ENCODE measurements at regions not wholly inside any gene's neighbourhood (a gene's known extent, or its start where the extent isn't known, plus 50 kb on each side); places are given as distances from the start of the nearest gene placed in this dataset.

GRCh38 chr4:188691811-188692210 is 552.6 kb downstream of the TRIML1 start:
- TF ChIP-seq, protein P1, sequence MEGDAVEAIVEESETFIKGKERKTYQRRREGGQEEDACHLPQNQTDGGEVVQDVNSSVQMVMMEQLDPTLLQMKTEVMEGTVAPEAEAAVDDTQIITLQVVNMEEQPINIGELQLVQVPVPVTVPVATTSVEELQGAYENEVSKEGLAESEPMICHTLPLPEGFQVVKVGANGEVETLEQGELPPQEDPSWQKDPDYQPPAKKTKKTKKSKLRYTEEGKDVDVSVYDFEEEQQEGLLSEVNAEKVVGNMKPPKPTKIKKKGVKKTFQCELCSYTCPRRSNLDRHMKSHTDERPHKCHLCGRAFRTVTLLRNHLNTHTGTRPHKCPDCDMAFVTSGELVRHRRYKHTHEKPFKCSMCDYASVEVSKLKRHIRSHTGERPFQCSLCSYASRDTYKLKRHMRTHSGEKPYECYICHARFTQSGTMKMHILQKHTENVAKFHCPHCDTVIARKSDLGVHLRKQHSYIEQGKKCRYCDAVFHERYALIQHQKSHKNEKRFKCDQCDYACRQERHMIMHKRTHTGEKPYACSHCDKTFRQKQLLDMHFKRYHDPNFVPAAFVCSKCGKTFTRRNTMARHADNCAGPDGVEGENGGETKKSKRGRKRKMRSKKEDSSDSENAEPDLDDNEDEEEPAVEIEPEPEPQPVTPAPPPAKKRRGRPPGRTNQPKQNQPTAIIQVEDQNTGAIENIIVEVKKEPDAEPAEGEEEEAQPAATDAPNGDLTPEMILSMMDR (IDR thresholded peaks at IDR 0.05): no peak
- no peak for TF ChIP-seq POLR2A (IDR thresholded peaks at IDR 0.05; ENCODE audit: low read depth)
- no peak for TF ChIP-seq EP300 (IDR thresholded peaks at IDR 0.05)
- no peak for TF ChIP-seq POLR2AphosphoS5 (IDR thresholded peaks at IDR 0.05)
